ENCODE measurements at regions not wholly inside any gene's neighbourhood (a gene's known extent, or its start where the extent isn't known, plus 50 kb on each side); places are given as distances from the start of the nearest gene placed in this dataset.
"Not testable (repeated sequence)": the region's sequence is repeated elsewhere in the genome, so short reads cannot be mapped to it uniquely, and the experiment has no call there.

DNA sequence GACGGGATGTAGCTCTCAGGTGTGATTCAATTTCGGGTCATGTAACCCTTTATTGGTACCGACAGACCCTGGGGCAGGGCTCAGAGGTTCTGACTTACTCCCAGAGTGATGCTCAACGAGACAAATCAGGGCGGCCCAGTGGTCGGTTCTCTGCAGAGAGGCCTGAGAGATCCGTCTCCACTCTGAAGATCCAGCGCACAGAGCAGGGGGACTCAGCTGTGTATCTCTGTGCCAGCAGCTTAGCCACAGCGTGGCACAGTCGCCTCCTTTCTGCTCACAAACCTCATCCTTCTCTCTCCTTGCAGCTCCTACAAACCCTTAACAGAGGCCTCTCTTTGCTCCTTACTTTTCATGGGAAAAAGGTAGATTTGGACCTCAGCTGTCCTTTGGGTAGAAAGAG, 197.5 kb upstream of the PRSS58 start:
- no peaks in the 10 kb centered on the region for H3K9me3 ChIP-seq (replicated peaks)
- H3K36me3 ChIP-seq, result no peaks in the 10 kb centered on the region
- DNase-seq (ENCODE audit: low read depth in 1 of 2, low spot score in 2 of 2), result no peak
- no peak overlapping the region for H3K4me3 ChIP-seq
- no peaks in the 10 kb centered on the region for H3K27me3 ChIP-seq (replicated peaks)
- H3K27ac ChIP-seq, result no peak overlapping the region
- H3K4me1 ChIP-seq (replicated peaks), result peaks cover 5% of the 10 kb centered on the region

GRCh38 chr7:142454862-142455261, 197.0 kb upstream of the PRSS58 start:
- Histone ChIP-seq H3K4me1 (replicated peaks) (peaks cover 4% of the 10 kb centered on the region), H3K36me3 (no peaks in the 10 kb centered on the region), H3K4me3 (no peak overlapping the region), H3K27ac (no peak overlapping the region), H3K27me3 (replicated peaks) (no peaks in the 10 kb centered on the region), H3K9me3 (replicated peaks) (no peaks in the 10 kb centered on the region)
- no peak for DNase-seq (ENCODE audit: low read depth in 1 of 2, low spot score in 2 of 2)

- no peak overlapping the region for H3K4me3 ChIP-seq
- H3K9me3 ChIP-seq (replicated peaks), result no peaks in the 10 kb centered on the region
- H3K27me3 ChIP-seq (replicated peaks), result no peaks in the 10 kb centered on the region
- H3K4me1 ChIP-seq (replicated peaks), result no peaks in the 10 kb centered on the region
- H3K27ac ChIP-seq, result no peak overlapping the region
- DNase-seq (ENCODE audit: low read depth in 1 of 2, low spot score in 2 of 2), result peak in 1 of 2 experiments; percentile 28
- no peaks in the 10 kb centered on the region for H3K36me3 ChIP-seq
Observed at GRCh38 chr7:142452791-142453190, 194.9 kb upstream of the PRSS58 start.

- Histone ChIP-seq H3K9me3 (replicated peaks) (no peaks in the 10 kb centered on the region), H3K4me3 (no peak overlapping the region), H3K27ac (no peak overlapping the region), H3K27me3 (replicated peaks) (no peaks in the 10 kb centered on the region), H3K4me1 (replicated peaks) (no peaks in the 10 kb centered on the region), H3K36me3 (no peaks in the 10 kb centered on the region)
- peak in 1 of 2 experiments; percentile 30 for DNase-seq (ENCODE audit: low read depth in 1 of 2, low spot score in 2 of 2)
Observed at GRCh38 chr7:142451817-142452216, 194.0 kb upstream of the PRSS58 start.

GRCh38 chr7:142451296-142451695, 193.4 kb upstream of the PRSS58 start:
- Histone ChIP-seq H3K27ac (no peak overlapping the region), H3K36me3 (no peaks in the 10 kb centered on the region), H3K9me3 (replicated peaks) (no peaks in the 10 kb centered on the region), H3K27me3 (replicated peaks) (no peaks in the 10 kb centered on the region), H3K4me3 (no peak overlapping the region), H3K4me1 (replicated peaks) (no peaks in the 10 kb centered on the region)
- DNase-seq (ENCODE audit: low read depth in 1 of 2, low spot score in 2 of 2), result peak in 1 of 2 experiments; percentile 19

- H3K9me3 ChIP-seq (replicated peaks), result no peaks in the 10 kb centered on the region
Observed at GRCh38 chr7:142450695-142451094, 192.8 kb upstream of the PRSS58 start.

DNA sequence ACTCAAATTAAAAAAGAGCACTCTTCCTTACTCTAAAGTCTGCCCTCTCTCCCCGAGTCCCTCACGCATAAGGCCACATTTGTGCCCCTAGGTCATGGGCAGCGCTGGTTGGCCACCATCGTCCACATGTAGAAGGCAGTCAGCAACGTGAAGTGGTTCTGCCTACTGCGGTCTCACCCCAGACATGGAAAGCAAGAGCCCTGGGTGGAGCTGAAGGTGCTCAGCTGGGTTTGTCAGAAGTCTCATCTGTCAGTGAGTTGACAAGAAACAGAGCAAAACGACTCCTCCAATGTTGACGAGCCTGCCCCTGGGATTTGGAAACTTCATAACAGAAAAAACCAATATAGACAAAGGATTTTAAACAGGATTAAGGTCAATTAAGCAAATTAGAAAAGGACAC, 192.3 kb upstream of the PRSS58 start:
- H3K27ac ChIP-seq, result no peak overlapping the region
- no peaks in the 10 kb centered on the region for H3K36me3 ChIP-seq
- no peak overlapping the region for H3K4me3 ChIP-seq
- H3K27me3 ChIP-seq (replicated peaks), result no peaks in the 10 kb centered on the region
- H3K9me3 ChIP-seq (replicated peaks), result no peaks in the 10 kb centered on the region
- DNase-seq (ENCODE audit: low read depth in 1 of 2, low spot score in 2 of 2), result no peak
- no peaks in the 10 kb centered on the region for H3K4me1 ChIP-seq (replicated peaks)

More at GRCh38 chr7:142450695-142451094, 192.8 kb upstream of the PRSS58 start:
- no peaks in the 10 kb centered on the region for H3K27me3 ChIP-seq (replicated peaks)
- H3K4me1 ChIP-seq (replicated peaks), result no peaks in the 10 kb centered on the region
- no peaks in the 10 kb centered on the region for H3K36me3 ChIP-seq
- DNase-seq (ENCODE audit: low read depth in 1 of 2, low spot score in 2 of 2), result peak in 1 of 2 experiments; percentile 6
- H3K27ac ChIP-seq, result no peak overlapping the region
- no peak overlapping the region for H3K4me3 ChIP-seq

DNA sequence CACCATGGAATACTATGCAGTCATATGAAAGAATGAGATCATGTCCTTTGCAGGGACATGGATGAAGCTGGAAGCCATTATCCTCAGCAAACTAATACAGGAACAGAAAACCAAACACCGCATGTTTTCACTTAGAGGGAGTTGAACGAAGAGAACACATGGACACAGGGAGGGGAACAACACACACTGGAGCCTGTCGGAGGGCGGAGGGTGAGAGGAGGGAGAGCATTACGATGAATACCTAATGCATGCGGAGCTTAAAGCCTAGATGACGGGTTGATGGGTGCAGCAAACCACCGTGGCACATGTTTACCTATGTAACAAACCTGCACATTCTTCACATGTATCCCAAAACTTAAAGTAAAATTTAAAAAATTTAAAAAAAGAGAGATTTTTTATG, 191.0 kb upstream of the PRSS58 start:
- not testable (repeated sequence) for H3K4me3 ChIP-seq; H3K9me3 ChIP-seq (replicated peaks); H3K27ac ChIP-seq; H3K36me3 ChIP-seq; DNase-seq (ENCODE audit: low read depth in 1 of 2, low spot score in 2 of 2); H3K27me3 ChIP-seq (replicated peaks); H3K4me1 ChIP-seq (replicated peaks)

- no peak for DNase-seq (ENCODE audit: low read depth in 1 of 2, low spot score in 2 of 2)
- Histone ChIP-seq H3K36me3 (no peaks in the 10 kb centered on the region), H3K27ac (no peak overlapping the region), H3K4me1 (replicated peaks) (no peaks in the 10 kb centered on the region), H3K4me3 (no peak overlapping the region), H3K27me3 (replicated peaks) (no peaks in the 10 kb centered on the region), H3K9me3 (replicated peaks) (no peaks in the 10 kb centered on the region)
Observed at GRCh38 chr7:142447762-142448161, 189.9 kb upstream of the PRSS58 start.

DNA sequence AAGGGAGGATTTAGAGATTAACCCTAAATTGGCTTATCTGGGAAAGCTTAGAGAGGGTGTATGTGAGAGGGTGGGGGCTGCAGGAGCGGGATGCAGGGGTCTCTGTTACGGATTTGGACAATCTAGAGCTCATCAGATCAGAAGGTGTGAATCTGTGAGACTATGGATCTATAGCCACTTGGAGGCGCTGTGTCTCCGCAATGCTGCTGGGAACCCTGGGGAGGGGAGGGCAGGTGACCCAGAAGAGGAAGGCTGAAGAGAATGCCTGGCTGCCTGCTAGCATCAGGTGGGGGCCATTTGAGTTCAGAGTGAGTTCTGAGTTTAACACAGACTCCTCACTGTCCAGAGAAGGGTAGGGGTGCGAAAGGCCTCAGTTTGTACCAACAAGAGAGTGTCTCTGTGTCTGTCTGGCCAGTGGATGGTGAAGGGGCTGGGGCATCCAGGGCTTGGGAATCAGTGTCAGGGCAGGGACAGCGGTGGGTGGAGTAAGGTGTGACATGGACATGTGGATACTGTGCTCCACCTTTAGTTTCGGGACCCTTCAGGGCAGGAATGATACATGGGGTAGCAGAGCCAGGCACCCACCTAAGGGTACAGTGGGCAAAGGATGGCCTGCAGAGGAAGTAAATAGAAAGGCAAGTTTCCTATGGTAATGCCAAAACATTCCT, 187.3 kb upstream of the PRSS58 start:
- no peaks in the 10 kb centered on the region for H3K27me3 ChIP-seq (replicated peaks)
- H3K9me3 ChIP-seq (replicated peaks), result no peaks in the 10 kb centered on the region
- H3K27ac ChIP-seq, result no peak overlapping the region
- peaks cover 17% of the 10 kb centered on the region for H3K4me1 ChIP-seq (replicated peaks)
- H3K4me3 ChIP-seq, result no peak overlapping the region
- no peaks in the 10 kb centered on the region for H3K36me3 ChIP-seq
- DNase-seq (ENCODE audit: low read depth in 1 of 2, low spot score in 2 of 2), result no peak

- Histone ChIP-seq H3K27ac (no peak overlapping the region), H3K4me3 (no peak overlapping the region), H3K9me3 (replicated peaks) (no peaks in the 10 kb centered on the region), H3K27me3 (replicated peaks) (no peaks in the 10 kb centered on the region), H3K4me1 (replicated peaks) (peaks cover 32% of the 10 kb centered on the region), H3K36me3 (no peaks in the 10 kb centered on the region)
- no peak for DNase-seq (ENCODE audit: low read depth in 1 of 2, low spot score in 2 of 2)
Observed at GRCh38 chr7:142443216-142444010, 185.6 kb upstream of the PRSS58 start.

- Histone ChIP-seq H3K27ac (peak overlapping the region; percentile 80; the same call in 1 of the 2 replicates), H3K9me3 (replicated peaks) (no peaks in the 10 kb centered on the region), H3K36me3 (no peaks in the 10 kb centered on the region), H3K27me3 (replicated peaks) (no peaks in the 10 kb centered on the region), H3K4me3 (no peak overlapping the region), H3K4me1 (replicated peaks) (peaks cover 37% of the 10 kb centered on the region)
- no peak for DNase-seq (ENCODE audit: low read depth in 1 of 2, low spot score in 2 of 2)
Observed at GRCh38 chr7:142442396-142442795, 184.5 kb upstream of the PRSS58 start.

DNA sequence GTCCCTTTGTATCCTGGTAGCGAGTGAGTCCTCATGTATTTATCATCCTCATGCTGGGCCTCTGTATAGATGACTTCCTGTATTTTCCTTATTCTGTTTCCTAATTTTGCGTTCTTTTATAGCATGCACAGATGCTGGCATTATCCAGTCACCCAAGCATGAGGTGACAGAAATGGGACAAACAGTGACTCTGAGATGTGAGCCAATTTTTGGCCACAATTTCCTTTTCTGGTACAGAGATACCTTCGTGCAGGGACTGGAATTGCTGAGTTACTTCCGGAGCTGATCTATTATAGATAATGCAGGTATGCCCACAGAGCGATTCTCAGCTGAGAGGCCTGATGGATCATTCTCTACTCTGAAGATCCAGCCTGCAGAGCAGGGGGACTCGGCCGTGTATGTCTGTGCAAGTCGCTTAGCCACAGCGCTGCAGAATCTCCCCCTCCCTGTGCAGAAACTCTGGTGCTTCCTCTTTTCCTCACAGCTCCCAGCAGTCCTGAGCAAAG, 183.1 kb upstream of the PRSS58 start:
- H3K9me3 ChIP-seq (replicated peaks), result no peaks in the 10 kb centered on the region
- peak overlapping the region; percentile 80 for H3K27ac ChIP-seq
- H3K27me3 ChIP-seq (replicated peaks), result no peaks in the 10 kb centered on the region
- no peaks in the 10 kb centered on the region for H3K36me3 ChIP-seq
- H3K4me3 ChIP-seq, result no peak overlapping the region
- no peak for DNase-seq (ENCODE audit: low read depth in 1 of 2, low spot score in 2 of 2)
- peaks cover 37% of the 10 kb centered on the region for H3K4me1 ChIP-seq (replicated peaks)

GRCh38 chr7:142440219-142440905, 182.5 kb upstream of the PRSS58 start:
- Histone ChIP-seq H3K9me3 (replicated peaks) (no peaks in the 10 kb centered on the region), H3K36me3 (no peaks in the 10 kb centered on the region), H3K27ac (peak overlapping the region; percentile 80), H3K4me1 (replicated peaks) (peaks cover 37% of the 10 kb centered on the region), H3K4me3 (no peak overlapping the region), H3K27me3 (replicated peaks) (no peaks in the 10 kb centered on the region)
- peak; percentile 87 to 97 for DNase-seq (ENCODE audit: low read depth in 1 of 2, low spot score in 2 of 2)

Data from SJSA1 (cell line).